GM21825 (cell line): ENCODE measurements at regions not wholly inside any gene's neighbourhood (a gene's known extent, or its start where the extent isn't known, plus 50 kb on each side); places are given as distances from the start of the nearest gene placed in this dataset.
"Not testable (repeated sequence)": the region's sequence is repeated elsewhere in the genome, so short reads cannot be mapped to it uniquely, and the experiment has no call there.

Experiments used
- ATAC-seq: cut with Tn5 transposase; IDR thresholded peaks from one replicate; pipeline ENCODE4 v1.9.1; 2021; ENCODE audit warnings: mild to moderate bottlenecking, moderate library complexity; ENCODE audit not compliant: unreplicated experiment

DNA sequence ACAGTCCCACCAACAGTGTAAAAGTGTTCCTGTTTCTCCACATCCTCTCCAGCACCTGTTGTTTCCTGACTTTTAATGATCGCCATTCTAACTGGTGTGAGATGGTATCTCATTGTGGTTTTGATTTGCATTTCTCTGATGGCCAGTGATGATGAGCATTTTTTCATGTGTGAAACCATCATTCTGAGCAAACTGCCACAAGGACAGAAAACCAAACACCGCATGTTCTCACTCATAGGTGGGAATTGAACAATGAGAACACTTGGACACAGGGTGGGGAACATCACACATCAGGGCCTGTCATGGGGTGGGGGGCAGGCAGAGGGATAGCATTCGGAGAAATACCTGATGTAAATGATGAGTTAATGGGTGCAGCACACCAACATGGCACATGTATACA, 240.8 kb downstream of the FAT3 start:
- ATAC-seq, result not testable (repeated sequence)

DNA sequence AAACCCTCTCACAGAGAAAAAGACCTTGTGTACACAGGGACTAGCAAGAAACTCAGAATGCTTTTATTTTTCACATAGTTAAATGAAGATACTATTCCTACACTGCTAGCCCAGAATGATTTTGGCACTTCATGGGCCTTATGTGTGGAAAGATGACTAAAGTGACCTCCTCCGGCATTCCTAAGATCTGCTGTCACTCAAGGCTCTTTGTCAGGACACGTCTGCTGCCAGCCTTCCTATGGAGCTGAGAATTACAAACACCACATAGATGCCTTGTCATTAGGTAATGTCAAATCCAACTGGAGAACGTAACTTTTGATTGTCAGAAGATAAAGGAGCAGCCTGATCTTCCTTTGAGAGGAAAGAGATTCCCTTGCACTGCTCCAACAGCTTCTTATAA, 249.1 kb downstream of the FAT3 start:
- ATAC-seq, result no peak

DNA sequence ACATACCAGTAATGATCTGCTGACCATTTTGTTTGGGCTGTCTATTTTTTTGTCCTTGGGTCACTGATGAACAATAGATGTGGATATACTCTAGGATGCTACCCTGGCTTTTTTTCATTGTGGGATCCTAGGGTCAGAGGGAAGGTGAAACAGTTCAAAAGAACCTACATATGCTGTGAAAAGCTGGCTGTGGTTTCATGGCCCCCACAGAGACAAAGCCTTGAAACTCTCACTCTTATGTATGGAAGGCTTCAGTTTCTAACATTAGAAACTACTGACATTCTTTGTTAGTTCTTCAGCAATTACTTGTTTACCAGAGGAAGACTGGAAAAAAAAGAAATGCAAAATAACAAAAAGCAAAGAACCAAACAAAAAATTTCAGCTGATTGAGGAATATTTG, 250.7 kb downstream of the FAT3 start:
- ATAC-seq, result no peak

DNA sequence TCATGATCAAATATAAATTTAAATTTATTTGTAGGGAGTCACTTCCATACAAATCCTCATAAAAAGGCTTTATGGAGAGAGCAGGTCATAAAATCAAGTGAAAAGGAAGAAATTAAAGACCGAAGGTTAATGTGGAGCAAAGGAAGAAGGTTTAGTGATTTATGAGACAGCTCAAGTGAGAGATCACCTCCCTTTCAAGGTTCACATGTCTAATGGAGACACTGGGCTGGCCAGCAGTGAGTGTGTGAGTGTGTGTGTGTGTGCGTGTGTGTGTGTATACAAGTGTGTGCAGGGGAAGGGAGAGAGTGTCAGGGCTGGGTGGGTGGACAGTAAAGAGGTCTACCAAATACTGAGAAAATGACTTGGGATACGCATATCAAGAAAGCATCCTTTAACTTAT, 251.2 kb downstream of the FAT3 start:
- no peak for ATAC-seq

DNA sequence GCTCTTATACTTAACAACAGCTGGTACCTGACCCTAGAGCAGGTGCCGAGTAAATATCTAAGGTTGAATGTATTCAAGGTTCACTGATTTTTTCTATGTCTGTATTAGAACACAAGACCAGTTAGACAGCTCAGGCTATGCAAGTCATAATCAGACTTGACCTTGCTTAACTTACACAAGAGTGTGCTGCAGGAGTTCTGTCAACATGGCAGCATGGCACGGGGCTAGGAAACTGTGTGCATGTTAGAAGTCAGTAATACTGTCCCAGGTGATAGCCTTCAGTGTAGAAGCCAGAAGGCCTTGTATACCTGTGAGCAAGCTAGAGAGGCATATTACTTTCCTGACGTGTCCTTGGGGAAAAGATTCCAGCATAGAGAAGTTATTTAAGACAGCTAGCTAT, 253.1 kb downstream of the FAT3 start:
- no peak for ATAC-seq

DNA sequence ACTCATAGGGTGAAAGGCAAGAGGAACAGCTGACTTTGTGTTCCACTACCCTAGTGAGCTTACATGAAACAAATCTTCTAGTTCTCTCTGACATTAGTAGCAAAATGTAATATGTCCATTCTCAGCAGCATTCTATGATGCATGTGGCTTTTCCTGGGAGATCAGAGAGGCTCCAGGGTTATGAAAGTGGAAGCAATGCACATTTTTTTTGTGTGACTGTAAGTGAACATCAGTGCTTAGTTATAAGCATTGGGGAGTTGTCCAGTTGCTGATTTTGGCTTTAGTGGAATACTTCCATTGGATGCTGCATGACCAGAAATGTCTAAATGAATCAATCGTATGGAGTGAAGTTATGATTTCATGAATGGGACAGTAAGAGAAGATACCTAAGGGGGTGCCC, 255.9 kb downstream of the FAT3 start:
- no peak for ATAC-seq

DNA sequence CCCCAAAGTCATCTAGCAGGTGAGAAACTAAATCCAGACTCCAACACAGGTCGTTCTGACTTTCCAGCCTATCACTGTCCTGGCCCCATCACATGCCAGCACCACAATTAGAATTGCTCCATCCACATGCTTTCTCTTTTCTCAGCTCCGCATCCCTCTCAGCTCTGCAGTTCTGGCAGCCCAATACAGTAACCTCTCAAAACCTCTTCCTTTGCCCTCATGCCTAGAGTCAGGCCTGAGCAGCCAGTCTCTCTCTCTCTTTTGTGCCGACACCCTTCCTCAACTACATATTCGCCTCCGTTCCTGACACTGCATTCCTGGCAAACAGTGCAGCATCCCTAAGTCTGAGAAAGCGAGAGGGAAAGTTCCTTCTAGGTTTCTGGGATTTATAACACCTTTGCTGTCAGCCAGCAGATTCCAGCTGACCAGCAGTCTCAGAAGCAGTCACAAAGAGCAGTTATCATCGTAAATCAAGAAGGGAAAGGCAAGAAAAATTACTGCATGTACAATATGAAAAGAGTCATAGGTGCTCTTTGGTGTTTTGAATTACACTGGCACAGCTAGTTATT, 258.0 kb downstream of the FAT3 start:
- no peak for ATAC-seq

DNA sequence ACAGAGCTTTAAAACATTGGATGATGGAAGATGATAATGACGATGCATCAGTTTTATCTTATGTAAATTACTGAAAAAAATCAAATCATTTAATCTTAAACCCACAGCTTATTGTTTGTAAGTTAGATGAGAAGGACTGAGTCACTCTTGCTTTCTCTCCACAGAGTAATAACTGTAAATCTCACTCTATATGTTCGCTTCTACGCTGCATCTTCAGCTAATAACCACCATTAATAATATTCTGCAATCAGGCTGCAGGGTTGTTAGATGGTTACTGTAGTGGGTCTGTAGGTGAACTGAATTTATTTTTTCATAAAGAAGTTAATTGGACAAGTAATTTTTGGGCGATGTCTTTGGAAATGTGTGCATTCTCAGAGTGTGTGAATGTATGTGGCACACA, 260.0 kb downstream of the FAT3 start:
- ATAC-seq, result no peak

DNA sequence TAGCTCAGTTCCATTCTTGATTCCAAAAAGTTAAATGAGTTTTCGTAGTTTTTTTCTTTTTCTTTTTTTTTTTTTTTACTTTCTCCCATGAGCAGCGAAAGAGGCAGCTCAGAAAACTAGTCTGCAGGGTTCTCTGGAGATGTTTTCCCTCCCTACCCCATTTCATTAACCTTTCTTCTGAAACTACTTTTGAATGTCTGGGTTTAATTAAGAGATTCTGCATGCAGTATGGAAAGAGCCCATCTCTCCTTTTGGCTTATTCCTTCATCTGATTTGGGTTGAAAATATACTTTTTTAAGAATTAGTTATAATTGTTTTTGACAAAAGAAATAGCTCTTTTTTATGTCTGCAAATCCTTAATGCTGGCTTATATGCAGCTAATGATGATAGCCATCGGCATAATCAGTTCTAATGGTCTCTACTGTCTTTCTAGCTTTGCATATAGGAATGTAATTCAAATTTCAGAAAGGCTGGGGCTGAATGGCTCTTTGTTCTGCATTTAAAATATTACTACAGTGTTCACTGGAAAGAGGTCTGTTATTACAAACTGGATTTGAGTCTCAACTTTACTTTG, 265.3 kb downstream of the FAT3 start:
- no peak for ATAC-seq

DNA sequence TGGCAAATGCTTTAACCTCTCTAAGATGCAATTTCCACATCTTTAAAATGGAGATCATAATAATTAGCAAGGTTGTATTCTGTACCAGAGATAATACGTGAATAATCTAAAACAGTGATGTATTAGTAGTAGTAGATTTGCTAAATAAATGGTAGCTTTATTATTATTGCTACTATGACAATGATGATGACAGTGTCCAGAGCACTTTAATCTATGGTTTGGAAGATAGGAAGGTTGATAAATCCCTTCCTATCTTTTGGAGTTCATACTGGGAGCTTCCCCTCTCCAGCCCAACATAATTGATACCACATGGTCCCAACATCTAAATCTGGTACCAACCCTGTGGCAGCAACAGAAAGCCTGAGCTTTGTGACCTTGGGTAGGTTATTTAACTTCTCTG, 267.8 kb downstream of the FAT3 start:
- no peak for ATAC-seq

DNA sequence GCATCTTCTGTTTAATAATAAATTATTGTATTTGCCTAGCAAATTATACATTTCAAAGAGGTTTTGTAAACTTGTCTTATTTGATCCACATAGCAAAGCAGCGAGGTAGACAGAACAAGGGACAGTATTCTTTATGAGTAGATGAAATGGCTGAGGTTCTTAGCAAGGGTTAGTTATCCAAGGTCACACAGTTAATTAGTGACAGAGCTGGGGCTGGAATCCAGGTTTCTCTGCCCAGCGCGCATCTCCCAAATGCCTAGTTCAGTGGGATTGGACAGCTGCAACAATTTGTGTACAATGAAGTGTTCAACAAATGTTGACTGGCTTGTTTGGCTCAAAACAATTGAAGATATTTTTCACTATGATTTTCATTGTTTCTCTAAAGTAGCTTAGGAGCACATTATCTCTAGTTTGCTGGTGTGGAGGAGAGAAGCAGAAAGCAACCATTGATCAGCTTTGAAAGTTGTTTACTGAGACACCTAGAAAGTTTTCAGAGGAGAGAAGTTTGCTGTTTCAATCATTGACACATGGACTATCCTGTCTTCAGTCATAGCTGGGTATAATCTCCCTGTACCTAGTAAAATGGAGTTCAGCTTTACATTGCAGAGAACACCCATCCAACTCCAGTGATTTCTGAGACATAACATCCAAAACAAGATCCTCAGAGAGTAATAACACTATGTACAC, 270.6 kb downstream of the FAT3 start:
- ATAC-seq, result no peak

DNA sequence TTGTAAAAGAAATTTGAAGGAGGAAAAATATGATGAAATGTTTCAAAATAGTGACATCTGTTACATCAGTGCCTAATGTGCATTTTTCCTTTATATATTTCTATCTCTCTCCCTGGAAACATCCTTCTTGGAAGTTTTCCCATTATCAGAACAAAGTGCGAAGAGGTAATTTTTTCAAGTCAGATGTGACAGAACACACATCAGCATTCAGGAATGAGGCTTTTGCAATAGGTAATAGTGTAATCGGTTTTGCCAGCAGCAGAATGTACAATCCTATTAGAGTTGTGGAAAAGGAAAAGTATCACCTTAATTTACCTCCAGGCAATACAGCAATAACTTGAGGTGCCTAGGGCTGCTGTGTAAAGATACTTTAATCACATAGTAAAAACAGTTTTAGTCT, 275.8 kb downstream of the FAT3 start:
- ATAC-seq, result no peak

DNA sequence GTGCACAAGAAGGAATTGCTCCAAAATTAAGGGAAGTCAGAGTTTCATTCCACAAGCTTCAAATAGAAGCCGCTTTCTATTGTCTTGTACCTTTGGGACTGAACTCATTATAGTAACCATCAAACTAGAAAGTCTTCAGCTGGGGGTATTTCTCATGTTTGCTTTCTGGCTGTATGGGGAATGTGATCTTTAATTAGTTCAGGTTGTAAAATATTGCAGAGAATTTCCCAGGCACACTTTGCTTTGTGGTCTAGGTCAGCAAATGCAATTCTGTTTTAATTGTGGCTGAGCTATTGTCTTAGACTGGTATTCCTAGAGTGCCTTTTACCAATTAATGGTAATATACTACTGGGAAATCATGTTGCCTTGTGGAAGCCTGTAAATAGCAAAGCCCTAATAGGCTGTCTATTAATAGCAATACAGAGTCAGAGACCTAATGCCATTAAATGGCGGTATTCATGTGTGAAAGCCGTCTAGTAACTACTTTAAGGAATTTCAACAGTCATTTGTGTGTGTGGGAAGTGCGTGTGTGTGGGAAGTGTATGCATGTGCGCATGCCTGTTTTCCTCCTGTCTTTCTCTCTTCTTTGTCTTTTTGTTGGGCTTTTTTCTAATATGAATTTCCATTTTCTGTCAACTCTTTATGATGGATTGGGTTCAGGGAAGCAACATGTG, 276.6 kb downstream of the FAT3 start:
- no peak for ATAC-seq

DNA sequence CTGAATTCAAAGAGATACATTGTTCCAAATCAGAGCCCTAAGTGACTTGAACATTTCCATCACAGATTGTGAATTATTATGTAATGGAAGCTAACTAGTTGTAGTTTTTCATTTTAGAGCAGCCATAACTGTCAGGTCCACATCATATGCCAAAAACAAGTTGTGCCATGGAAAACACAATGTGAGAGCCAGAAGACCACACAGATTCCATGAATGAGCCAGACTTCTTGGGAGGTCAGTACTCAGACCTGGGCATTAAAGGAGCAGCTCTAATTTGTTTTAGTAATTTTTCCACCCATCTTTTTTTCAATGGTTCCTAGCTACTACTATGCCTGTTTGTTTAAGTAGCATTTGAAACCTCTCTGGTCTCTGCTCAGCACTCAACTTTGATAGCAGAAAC, 279.4 kb downstream of the FAT3 start:
- no peak for ATAC-seq

DNA sequence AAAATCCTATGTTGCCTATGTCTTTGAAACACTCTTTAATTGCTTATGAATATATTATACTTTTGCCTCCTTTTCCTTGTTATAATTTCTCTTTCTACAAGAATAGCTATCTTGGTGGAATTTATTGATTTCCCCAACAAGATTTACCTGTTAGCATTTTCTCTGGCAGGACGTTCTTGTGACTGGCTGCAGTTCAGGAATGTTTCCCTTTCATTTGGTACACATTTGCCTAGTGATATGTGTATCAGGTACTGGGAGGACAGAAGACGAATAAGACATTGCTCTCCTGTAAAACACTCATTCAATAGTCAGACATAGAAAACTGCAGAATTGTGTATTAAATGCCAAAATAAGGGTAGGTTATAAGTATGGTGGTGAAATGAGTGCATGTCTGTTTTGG, 279.9 kb downstream of the FAT3 start:
- ATAC-seq, result no peak

DNA sequence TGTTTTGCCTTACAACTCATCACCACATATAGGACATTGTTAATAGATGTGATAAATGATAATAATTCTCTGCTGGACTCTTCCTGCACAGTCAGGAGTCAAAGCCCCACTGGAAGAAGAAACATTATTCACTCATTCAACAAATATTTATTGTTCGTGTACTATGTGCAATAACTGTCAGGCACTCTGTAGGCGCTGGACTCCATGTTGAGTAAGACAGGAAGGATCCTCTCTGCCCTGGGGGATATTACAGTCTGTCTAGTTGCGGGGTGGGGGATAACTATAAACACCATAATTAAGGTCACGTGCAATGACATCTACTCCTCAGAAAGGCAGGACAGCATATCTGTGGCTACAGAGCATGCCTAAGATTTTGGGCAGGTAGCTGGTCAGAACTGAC, 281.1 kb downstream of the FAT3 start:
- ATAC-seq, result no peak

DNA sequence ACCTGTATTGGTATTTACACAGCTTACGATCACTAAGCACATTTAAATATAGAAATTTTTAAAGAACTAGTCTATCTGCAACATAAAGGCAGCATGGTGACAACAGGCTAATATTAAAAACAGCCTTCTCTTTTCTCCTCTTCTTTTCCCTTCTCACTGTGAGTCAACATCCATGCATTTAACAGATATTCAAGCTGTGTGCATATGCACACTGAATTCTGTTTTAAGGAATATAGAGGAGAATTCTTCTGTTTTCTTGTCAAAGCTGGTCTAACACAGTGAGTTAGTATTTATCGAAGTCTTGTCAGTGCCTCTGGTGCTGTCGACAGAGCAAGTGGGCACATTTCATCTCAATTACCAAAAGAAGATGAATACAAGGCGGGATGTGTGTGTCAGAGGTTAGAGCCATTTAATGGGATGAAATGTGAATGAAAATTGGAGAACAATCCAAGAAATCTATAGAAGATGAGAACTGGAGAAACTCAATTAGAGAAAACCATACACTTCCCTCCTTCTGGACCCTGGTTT, 282.3 kb downstream of the FAT3 start:
- ATAC-seq, result no peak

DNA sequence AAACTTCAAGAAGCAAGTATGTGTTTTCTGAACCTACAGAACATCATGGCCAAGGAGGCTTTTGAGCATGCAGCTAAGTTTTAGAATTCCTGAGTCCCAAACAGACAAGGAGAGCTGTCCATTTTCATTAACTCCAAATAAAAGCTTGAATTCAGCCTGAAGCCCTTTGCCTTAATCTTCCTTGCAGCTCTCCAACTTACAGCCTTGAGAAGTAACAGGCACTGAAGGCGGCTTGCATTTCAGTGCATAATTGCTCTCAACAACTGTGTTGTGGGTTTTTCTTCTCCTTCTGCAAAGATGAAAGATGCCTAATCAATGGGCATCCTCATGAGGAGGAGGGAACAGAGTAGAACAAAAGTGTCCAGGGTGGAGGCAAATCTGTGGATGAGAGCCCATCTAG, 286.0 kb downstream of the FAT3 start:
- no peak for ATAC-seq

DNA sequence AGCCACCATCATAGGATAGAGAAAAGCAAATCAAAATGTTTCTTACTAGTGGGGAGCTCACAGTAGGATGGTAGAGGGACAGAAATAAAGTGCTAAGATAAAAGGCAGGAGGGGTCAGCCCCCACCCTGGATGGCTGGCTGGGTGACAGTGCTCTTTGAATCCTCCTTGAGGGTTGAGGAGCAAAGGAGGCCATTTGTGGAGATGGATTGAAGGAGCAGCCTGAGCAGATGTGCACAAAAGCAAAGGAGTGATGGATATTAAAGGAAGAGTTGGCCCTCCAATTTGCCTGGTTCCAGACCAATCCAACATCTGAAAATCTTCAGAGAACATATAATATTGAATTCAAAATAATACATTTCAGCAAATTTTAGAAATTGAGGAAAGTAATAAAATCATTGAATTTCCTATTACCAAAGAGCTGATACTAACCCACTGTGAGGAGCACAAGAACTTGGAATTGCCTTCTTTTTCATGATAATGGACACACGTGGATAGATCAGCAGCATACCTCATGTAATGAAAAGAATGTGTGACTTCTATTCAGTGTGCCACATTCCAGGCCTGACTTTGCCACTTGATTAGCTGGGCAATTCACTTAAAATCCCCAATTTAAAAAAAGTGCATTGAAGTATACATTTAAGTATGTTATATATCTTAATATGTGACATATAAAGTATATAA, 287.0 kb downstream of the FAT3 start:
- ATAC-seq, result no peak

DNA sequence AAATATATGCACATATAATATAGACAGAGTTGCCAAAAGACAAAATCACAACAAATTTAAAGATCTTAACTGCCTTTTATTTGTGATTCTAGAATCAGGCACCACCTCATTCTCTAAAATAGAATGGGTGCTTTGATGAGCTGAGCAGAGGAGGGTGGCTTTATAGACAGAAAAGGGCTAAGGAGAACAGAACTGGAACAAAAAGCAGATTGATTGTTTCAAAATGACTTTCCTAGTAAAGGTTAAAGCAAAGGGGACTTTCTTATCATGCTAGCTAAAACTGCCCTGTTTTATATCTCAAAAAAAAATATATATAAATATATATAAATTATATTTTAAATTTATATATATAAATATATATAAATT, 287.6 kb downstream of the FAT3 start:
- ATAC-seq, result no peak

DNA sequence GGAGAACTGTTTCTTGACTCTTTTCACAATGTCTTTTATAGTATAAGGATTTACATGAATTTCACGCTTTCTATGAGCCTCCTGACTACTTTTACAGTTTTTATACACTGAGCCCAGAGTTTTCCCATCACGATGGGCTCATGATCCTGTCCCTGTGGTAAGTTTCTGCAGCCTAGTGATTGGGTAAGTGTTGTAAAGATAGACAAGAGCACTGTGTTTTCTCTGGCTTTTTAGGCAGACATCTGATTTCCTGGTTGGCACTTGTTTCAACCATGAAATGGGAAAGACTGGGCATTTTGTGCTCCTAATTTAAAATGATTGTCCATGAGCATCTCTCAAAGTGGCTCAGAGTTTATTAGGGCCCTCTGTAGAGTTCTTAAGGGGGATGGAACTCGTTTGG, 299.0 kb downstream of the FAT3 start:
- no peak for ATAC-seq

DNA sequence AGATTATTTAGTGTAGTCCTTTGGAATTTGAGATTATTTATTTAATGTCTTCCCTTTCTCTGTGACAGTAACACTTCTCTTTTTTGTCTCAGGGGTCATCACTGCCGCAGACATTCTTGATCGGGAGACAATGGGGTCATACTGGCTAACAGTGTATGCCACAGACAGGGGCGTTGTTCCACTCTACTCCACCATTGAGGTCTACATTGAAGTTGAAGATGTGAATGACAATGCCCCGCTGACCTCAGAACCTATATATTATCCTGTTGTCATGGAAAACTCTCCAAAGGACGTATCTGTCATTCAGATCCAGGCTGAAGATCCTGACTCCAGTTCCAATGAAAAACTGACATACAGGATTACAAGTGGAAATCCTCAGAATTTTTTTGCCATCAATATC, 299.9 kb downstream of the FAT3 start:
- no peak for ATAC-seq
